IMR-90 (cell line): ENCODE measurements at regions not wholly inside any gene's neighbourhood (a gene's known extent, or its start where the extent isn't known, plus 50 kb on each side); places are given as distances from the start of the nearest gene placed in this dataset.

Experiments
- ATAC-seq: fragments of 200-7000 bp; cut with Tn5 transposase; 2 replicates; pipeline ENCODE4 v1.9.1; 2020; ENCODE audit warnings: low read depth, mild to moderate bottlenecking, moderate library complexity
- BruUV-seq: library from RNA; stranded (reverse); fragments of 400-500 nt; replicated peaks from 2 replicates; lab custom pipeline; 2021; lab: Mats Ljungman, UMichigan
- CTCF ChIA-PET: fragments of 300-600 bp; formaldehyde crosslinking; extraction: SDS; loops from one replicate; lab custom pipeline; 2021; ENCODE audit warnings: antibody characterized with exemption; lab: Yijun Ruan, JAX
- POLR2A ChIA-PET: fragments of 300-600 bp; sonication (Branson Sonifier 250); formaldehyde crosslinking; loops from one replicate; lab custom pipeline; 2022; ENCODE audit warnings: antibody characterized with exemption; ENCODE audit not compliant: unreplicated experiment; lab: Charles Lee
- DNase-seq: peaks from one replicate; pipeline ENCODE4 v3.0.0; 2013
- H2AFZ ChIP-seq: replicated peaks from 2 replicates; pipeline ENCODE3; 2013; ENCODE audit warnings: low read length, mild to moderate bottlenecking; ENCODE audit not compliant: poor library complexity
- H2AK5ac ChIP-seq: 2 replicates; pipeline ENCODE4 v1.6.1; 2013; ENCODE audit warnings: low read depth, low read length, inconsistent platforms
- H2AK9ac ChIP-seq: replicated peaks from 2 replicates; pipeline ENCODE3; 2013; ENCODE audit warnings: mild to moderate bottlenecking, low read depth, low read length, moderate library complexity; ENCODE audit not compliant: poor library complexity
- H2BK120ac ChIP-seq: 2 replicates; pipeline ENCODE4 v1.6.1; 2013; ENCODE audit warnings: low read depth, low read length, inconsistent platforms
- H2BK15ac ChIP-seq: 3 replicates; pipeline ENCODE4 v1.6.1; 2013; ENCODE audit warnings: low read depth, low read length, inconsistent platforms
- H2BK20ac ChIP-seq: 2 replicates; pipeline ENCODE4 v1.6.1; 2013; ENCODE audit warnings: low read depth, mild to moderate bottlenecking, inconsistent platforms, low read length, moderate library complexity
- H2BK5ac ChIP-seq: 2 replicates; pipeline ENCODE4 v1.6.1; 2013; ENCODE audit warnings: mild to moderate bottlenecking, low read depth, low read length, inconsistent platforms; ENCODE audit not compliant: poor library complexity, severe bottlenecking
- H3K14ac ChIP-seq: replicated peaks from 2 replicates; pipeline ENCODE4 v1.6.1; 2013; ENCODE audit warnings: low read depth, low read length, inconsistent platforms
- H3K18ac ChIP-seq: 2 replicates; pipeline ENCODE4 v1.6.1; 2013; ENCODE audit warnings: low read depth, low read length, control low read depth
- H3K23ac ChIP-seq: 2 replicates; pipeline ENCODE4 v1.6.1; 2013; ENCODE audit warnings: low read depth, low read length, inconsistent platforms
- H3K27ac ChIP-seq: 2 replicates; pipeline ENCODE4 v1.5.1; 2013; ENCODE audit warnings: mild to moderate bottlenecking, control low read depth, low read length; ENCODE audit not compliant: insufficient read depth
- H3K27me3 ChIP-seq: 2 replicates; pipeline ENCODE4 v1.6.1; 2013; ENCODE audit warnings: low read length; ENCODE audit not compliant: control insufficient read depth, insufficient read depth
- H3K36me3 ChIP-seq: 2 replicates; pipeline ENCODE4 v1.6.1; 2013; ENCODE audit warnings: low read length, mixed read lengths; ENCODE audit not compliant: control insufficient read depth, insufficient read depth
- H3K4ac ChIP-seq: 2 replicates; pipeline ENCODE4 v1.6.1; 2013; ENCODE audit warnings: low read depth, low read length, inconsistent platforms
- H3K4me1 ChIP-seq: 2 replicates; pipeline ENCODE4 v1.6.1; 2013; ENCODE audit warnings: low read length, mixed read lengths; ENCODE audit not compliant: control insufficient read depth, insufficient read depth
- H3K4me2 ChIP-seq: 2 replicates; pipeline ENCODE4 v1.6.1; 2013; ENCODE audit warnings: low read depth, mild to moderate bottlenecking, control low read depth, low read length, moderate library complexity
- H3K4me3 ChIP-seq: 2 replicates; pipeline ENCODE4 v1.5.1; 2013; ENCODE audit warnings: low read depth, mild to moderate bottlenecking, control low read depth, low read length, moderate library complexity; ENCODE audit not compliant: insufficient read depth
- H3K56ac ChIP-seq: 2 replicates; pipeline ENCODE4 v1.6.1; 2013; ENCODE audit warnings: low read length, inconsistent platforms; ENCODE audit not compliant: insufficient read depth; ENCODE audit errors: extremely low read depth
- H3K79me1 ChIP-seq, 2 experiments: 2 replicates each; pipeline ENCODE4 v1.6.1; 2013; ENCODE audit warnings: low read length in 2 of 2, inconsistent platforms in 1 of 2, low read depth in 1 of 2
- H3K9ac ChIP-seq: 2 replicates; pipeline ENCODE4 v1.6.1; 2013; ENCODE audit warnings: low read depth, low read length, control low read depth
- H3K9me1 ChIP-seq: 2 replicates; pipeline ENCODE4 v1.6.1; 2013; ENCODE audit warnings: low read length, inconsistent platforms; ENCODE audit not compliant: insufficient read depth
- H3K9me3 ChIP-seq: 2 replicates; pipeline ENCODE4 v1.6.1; 2013; ENCODE audit warnings: low read length; ENCODE audit not compliant: control insufficient read depth, insufficient read depth
- H4K20me1 ChIP-seq: 2 replicates; pipeline ENCODE4 v1.6.1; 2013; ENCODE audit warnings: low read length, inconsistent platforms; ENCODE audit not compliant: insufficient read depth
- H4K5ac ChIP-seq: 2 replicates; pipeline ENCODE4 v1.6.1; 2013; ENCODE audit warnings: mild to moderate bottlenecking, low read depth, low read length, control low read depth
- H4K8ac ChIP-seq, 2 experiments: 2 replicates each; pipeline ENCODE4 v1.6.1; 2013; ENCODE audit warnings: low read depth in 2 of 2, low read length in 2 of 2, control low read depth in 1 of 2, inconsistent platforms in 1 of 2
- H4K91ac ChIP-seq: 2 replicates; pipeline ENCODE4 v1.6.1; 2013; ENCODE audit warnings: low read depth, low read length, inconsistent platforms; ENCODE audit not compliant: insufficient read depth
- BHLHE40 ChIP-seq: fragments of 150-350 bp; IDR thresholded peaks from 2 replicates; pipeline ENCODE4 v1.6.1; 2016; ENCODE audit warnings: mild to moderate bottlenecking, low read depth, low read length
- CEBPB ChIP-seq: IDR thresholded peaks from 2 replicates; pipeline ENCODE4 v1.6.1; 2012; ENCODE audit warnings: low read depth, low read length, improper control_type of control experiment
- FOS ChIP-seq: fragments of 150-350 bp; IDR thresholded peaks from 2 replicates; pipeline ENCODE4 v1.6.1; 2016; ENCODE audit warnings: low read depth, low read length
- MAFK ChIP-seq: IDR thresholded peaks from 2 replicates; pipeline ENCODE4 v1.6.1; 2012; ENCODE audit warnings: low read depth, low read length, improper control_type of control experiment
- NFE2L2 ChIP-seq: fragments of 150-350 bp; IDR thresholded peaks from 2 replicates; pipeline ENCODE4 v1.6.1; 2016; ENCODE audit warnings: low read depth, mild to moderate bottlenecking, low read length
- POLR2A ChIP-seq: IDR thresholded peaks from 2 replicates; pipeline ENCODE4 v1.6.1; 2012; ENCODE audit warnings: mild to moderate bottlenecking, low read depth, low read length
- SMC3 ChIP-seq: fragments of 150-350 bp; IDR thresholded peaks from 2 replicates; pipeline ENCODE4 v1.6.1; 2016; ENCODE audit warnings: low read depth, mild to moderate bottlenecking, antibody characterized with exemption, low read length, moderate library complexity
- WGBS, 2 experiments: methylation state at CpG; one replicate each; pipeline versions ENCODE4 v1.1.5 to v1.1.7; 2013; ENCODE audit warnings: missing lambda C conversion rate in 2 of 2; ENCODE audit not compliant: insufficient read length in 1 of 2; ENCODE audit errors: extremely low coverage in 2 of 2; 5-methylcytosine and 5-hydroxymethylcytosine counted together
- dilution Hi-C: fragments of 300-500 bp; cut with HindIII; formaldehyde crosslinking; loops from one replicate; pipeline ENCODE4 v1.14.3; 2018; ENCODE audit warnings: low sequenced_read_pairs; ENCODE audit not compliant: unreplicated experiment
- in situ Hi-C: fragments of 300-500 bp; cut with MboI; formaldehyde crosslinking; loops from 3 replicates; pipeline ENCODE4 v1.14.3; 2019; ENCODE audit warnings: low sequenced_read_pairs, inconsistent platforms, mixed read lengths
- intact Hi-C: fragments of 100-400 bp; cut with micrococcal nuclease; formaldehyde crosslinking; loops from 2 replicates; pipeline ENCODE4 v1.10.0; 2022
- TF ChIP-seq, protein P1 (sequence below): fragments of 150-350 bp; IDR thresholded peaks from 2 replicates; pipeline ENCODE4 v1.6.1; 2016; ENCODE audit warnings: low read depth, mild to moderate bottlenecking, low read length, moderate library complexity, borderline replicate concordance

DNA sequence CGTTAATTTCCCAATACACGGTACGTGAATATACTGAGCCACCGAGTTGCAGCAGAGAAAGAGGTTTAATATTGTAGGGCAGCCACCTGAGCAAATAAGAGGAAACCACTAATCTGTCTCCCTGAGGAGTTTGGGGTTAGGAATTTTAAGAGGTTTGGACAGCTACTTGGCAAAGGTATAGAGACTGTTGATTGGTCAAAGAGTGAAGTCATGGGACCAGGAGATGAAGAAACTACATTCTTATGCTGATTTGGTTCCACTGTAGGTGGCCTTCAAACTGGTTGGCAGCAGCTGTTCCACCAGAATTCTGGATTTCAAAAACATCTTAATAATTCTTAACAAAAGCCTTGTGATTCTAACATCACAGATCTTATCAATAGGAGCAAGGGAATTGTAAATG is 485.4 kb upstream of the PRMT6 start:
- no peaks in the 10 kb centered on the region for H3K79me1 ChIP-seq
- H2BK15ac ChIP-seq: no peak overlapping the region
- POLR2A ChIA-PET: no interaction called here
- no peak overlapping the region for H3K14ac ChIP-seq
- dilution Hi-C loops (no loop called here), intact Hi-C loops (no loop called here), in situ Hi-C loops (no loop called here)
- CTCF ChIA-PET: interaction anchor here (0.5 to 0.7 kb wide), 2 partner anchors 446 to 737 kb away, joined by 3 to 5 read pairs; no protein-coding TSS in a partner anchor
- H3K4me2 ChIP-seq: no peak overlapping the region
- H2AK5ac ChIP-seq: no peak overlapping the region
- H2BK5ac ChIP-seq: no peak overlapping the region
- no peaks in the 10 kb centered on the region for H3K9me1 ChIP-seq
- TF ChIP-seq MAFK: no peak
- TF ChIP-seq BHLHE40: no peak
- TF ChIP-seq, protein P1, sequence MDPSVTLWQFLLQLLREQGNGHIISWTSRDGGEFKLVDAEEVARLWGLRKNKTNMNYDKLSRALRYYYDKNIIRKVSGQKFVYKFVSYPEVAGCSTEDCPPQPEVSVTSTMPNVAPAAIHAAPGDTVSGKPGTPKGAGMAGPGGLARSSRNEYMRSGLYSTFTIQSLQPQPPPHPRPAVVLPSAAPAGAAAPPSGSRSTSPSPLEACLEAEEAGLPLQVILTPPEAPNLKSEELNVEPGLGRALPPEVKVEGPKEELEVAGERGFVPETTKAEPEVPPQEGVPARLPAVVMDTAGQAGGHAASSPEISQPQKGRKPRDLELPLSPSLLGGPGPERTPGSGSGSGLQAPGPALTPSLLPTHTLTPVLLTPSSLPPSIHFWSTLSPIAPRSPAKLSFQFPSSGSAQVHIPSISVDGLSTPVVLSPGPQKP: no peak
- no peak for TF ChIP-seq FOS
- no peak for TF ChIP-seq POLR2A
- TF ChIP-seq NFE2L2: no peak
- no peak for TF ChIP-seq CEBPB
- TF ChIP-seq SMC3: no peak
- no peak overlapping the region for H4K5ac ChIP-seq
- no TSS peak for BruUV-seq
- no peak overlapping the region for H2BK20ac ChIP-seq
- no peaks in the 10 kb centered on the region for H4K20me1 ChIP-seq
- WGBS, 2 experiments: no CpG with 5 or more reads among the region's 4 CpGs
- no peak overlapping the region for H3K9ac ChIP-seq
- H2AK9ac ChIP-seq: no peak overlapping the region
- ATAC-seq (no peak), DNase-seq (no peak)
- no peak overlapping the region for H3K56ac ChIP-seq
- H3K27me3 ChIP-seq: no peaks in the 10 kb centered on the region
- H3K9me3 ChIP-seq: peaks cover 2% of the 10 kb centered on the region; the same call in 1 of the 2 replicates
- H3K4me1 ChIP-seq: no peaks in the 10 kb centered on the region
- H2AFZ ChIP-seq: no peak overlapping the region
- H3K36me3 ChIP-seq: no peaks in the 10 kb centered on the region
- no peak overlapping the region for H2BK120ac ChIP-seq
- H3K27ac ChIP-seq: no peak overlapping the region
- no peak overlapping the region for H3K4me3 ChIP-seq
- H3K23ac ChIP-seq: no peak overlapping the region
- H4K91ac ChIP-seq: no peak overlapping the region
- no peak overlapping the region for H3K4ac ChIP-seq
- H4K8ac ChIP-seq: no peak overlapping the region
- H3K18ac ChIP-seq: no peak overlapping the region
